ENCODE measurements at regions not wholly inside any gene's neighbourhood (a gene's known extent, or its start where the extent isn't known, plus 50 kb on each side); places are given as distances from the start of the nearest gene placed in this dataset.

- H3K27ac ChIP-seq (ENCODE audit: low read depth in 1 of 2, low read length in 2 of 2), result no peak overlapping the region
- 66% methylated on average over 5 of the region's 5 CpGs for WGBS
- no peak overlapping the region for H3K9ac ChIP-seq (ENCODE audit: low read depth in 1 of 2, low read length in 2 of 2)
- DNase-seq (ENCODE audit: low spot score), result no peak
- no peaks in the 10 kb centered on the region for H3K27me3 ChIP-seq (ENCODE audit: control insufficient read depth in 4 of 4, insufficient read depth in 4 of 4, low read length in 3 of 4)
- no peaks in the 10 kb centered on the region for H3K36me3 ChIP-seq (ENCODE audit: control insufficient read depth in 4 of 4, insufficient read depth in 3 of 4, low read depth in 1 of 4, low read length in 3 of 4)
- H3K4me3 ChIP-seq (ENCODE audit: low read depth in 1 of 3, low read length in 3 of 3), result no peak overlapping the region
- peaks cover 0 to 4% (median 0%) of the 10 kb centered on the region in 4 donors for H3K9me3 ChIP-seq (ENCODE audit: control insufficient read depth in 4 of 4, low read length in 3 of 4)
- H3K4me1 ChIP-seq (ENCODE audit: control insufficient read depth in 4 of 4, insufficient read depth in 4 of 4, low read length in 3 of 4), result no peaks in the 10 kb centered on the region
- TF ChIP-seq SP1 (IDR thresholded peaks at IDR 0.05), result no peak
- TF ChIP-seq ATF3 (IDR thresholded peaks at IDR 0.05), result no peak
- no peak for TF ChIP-seq NR2F2 (IDR thresholded peaks at IDR 0.05)
- TF ChIP-seq HNF4A (conservative IDR thresholded peaks at IDR 0.05), result no peak
- TF ChIP-seq ZBTB33 (IDR thresholded peaks at IDR 0.05), result no peak
- no peak for TF ChIP-seq GABPA (IDR thresholded peaks at IDR 0.05 in 1 of 2, conservative IDR thresholded peaks at IDR 0.05 in 1 of 2)
- no peak for TF ChIP-seq RXRA (IDR thresholded peaks at IDR 0.05)
Measured at GRCh38 chr5:9850456-9850855, 220.3 kb upstream of the TAS2R1 start.

GRCh38 chr5:9847631-9848030 is 217.5 kb upstream of the TAS2R1 start:
- DNase-seq (ENCODE audit: low spot score), result no peak
- no peak for TF ChIP-seq RXRA (IDR thresholded peaks at IDR 0.05)
- no peak for TF ChIP-seq FOXA2 (IDR thresholded peaks at IDR 0.05)
- no peak for TF ChIP-seq RAD21 (IDR thresholded peaks at IDR 0.05)
- no peak for TF ChIP-seq MAX (IDR thresholded peaks at IDR 0.05)
- no peak for TF ChIP-seq HNF4G (IDR thresholded peaks at IDR 0.05)
- no peak for TF ChIP-seq EGR1 (IDR thresholded peaks at IDR 0.05; ENCODE audit: low read depth in 2 of 2)
- no peak for TF ChIP-seq SP1 (IDR thresholded peaks at IDR 0.05)
- no peak for TF ChIP-seq HNF4A (conservative IDR thresholded peaks at IDR 0.05)
- no peak for TF ChIP-seq REST (IDR thresholded peaks at IDR 0.05)
- no peak for TF ChIP-seq ATF3 (IDR thresholded peaks at IDR 0.05)
- no peak for TF ChIP-seq JUND (IDR thresholded peaks at IDR 0.05)
- no peak for TF ChIP-seq TAF1 (conservative IDR thresholded peaks at IDR 0.05)
- no peak for TF ChIP-seq CTCF (IDR thresholded peaks at IDR 0.05; ENCODE audit: low read depth, low read length, missing input control)
- TF ChIP-seq GABPA (IDR thresholded peaks at IDR 0.05 in 1 of 2, conservative IDR thresholded peaks at IDR 0.05 in 1 of 2), result no peak
- no peak for TF ChIP-seq FOXA1 (IDR thresholded peaks at IDR 0.05)
- TF ChIP-seq ZBTB33 (IDR thresholded peaks at IDR 0.05), result no peak
- TF ChIP-seq YY1 (IDR thresholded peaks at IDR 0.05), result no peak
- no peak for TF ChIP-seq NR2F2 (IDR thresholded peaks at IDR 0.05)
- H3K27me3 ChIP-seq (ENCODE audit: control insufficient read depth in 4 of 4, insufficient read depth in 4 of 4, low read length in 3 of 4), result no peaks in the 10 kb centered on the region
- H3K36me3 ChIP-seq (ENCODE audit: control insufficient read depth in 4 of 4, insufficient read depth in 3 of 4, low read depth in 1 of 4, low read length in 3 of 4), result no peaks in the 10 kb centered on the region
- H3K4me1 ChIP-seq (ENCODE audit: control insufficient read depth in 4 of 4, insufficient read depth in 4 of 4, low read length in 3 of 4), result no peaks in the 10 kb centered on the region
- no peak overlapping the region for H3K9ac ChIP-seq (ENCODE audit: low read depth in 1 of 2, low read length in 2 of 2)
- peaks cover 0 to 5% (median 0%) of the 10 kb centered on the region in 4 donors for H3K9me3 ChIP-seq (ENCODE audit: control insufficient read depth in 4 of 4, low read length in 3 of 4)
- H3K27ac ChIP-seq (ENCODE audit: low read depth in 1 of 2, low read length in 2 of 2), result no peak overlapping the region
- WGBS, result 79% methylated on average over 6 of the region's 6 CpGs
- H3K4me3 ChIP-seq (ENCODE audit: low read depth in 1 of 3, low read length in 3 of 3), result no peak overlapping the region
